ENCODE measurements at regions not wholly inside any gene's neighbourhood (a gene's known extent, or its start where the extent isn't known, plus 50 kb on each side); places are given as distances from the start of the nearest gene placed in this dataset.

DNA sequence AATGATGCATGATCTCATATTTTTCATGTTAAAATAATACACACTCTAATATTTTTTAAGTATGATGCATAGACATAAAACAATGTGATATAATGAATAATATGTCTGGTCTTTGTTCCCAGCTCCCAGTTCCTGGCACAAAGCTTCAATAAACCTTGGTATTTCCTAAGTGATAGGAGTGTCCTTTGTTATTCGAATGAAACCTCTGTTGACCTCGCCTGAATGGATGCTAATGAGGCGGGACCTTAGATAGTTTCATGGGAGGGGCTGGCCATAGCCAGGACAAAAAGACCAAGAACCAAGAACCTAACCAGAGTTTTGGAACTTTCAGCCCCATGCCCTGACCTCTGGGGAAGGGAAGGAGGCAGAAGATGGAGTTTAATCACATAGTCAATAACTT, 257.7 kb upstream of the COPS8 start:
- TF ChIP-seq, protein P1, sequence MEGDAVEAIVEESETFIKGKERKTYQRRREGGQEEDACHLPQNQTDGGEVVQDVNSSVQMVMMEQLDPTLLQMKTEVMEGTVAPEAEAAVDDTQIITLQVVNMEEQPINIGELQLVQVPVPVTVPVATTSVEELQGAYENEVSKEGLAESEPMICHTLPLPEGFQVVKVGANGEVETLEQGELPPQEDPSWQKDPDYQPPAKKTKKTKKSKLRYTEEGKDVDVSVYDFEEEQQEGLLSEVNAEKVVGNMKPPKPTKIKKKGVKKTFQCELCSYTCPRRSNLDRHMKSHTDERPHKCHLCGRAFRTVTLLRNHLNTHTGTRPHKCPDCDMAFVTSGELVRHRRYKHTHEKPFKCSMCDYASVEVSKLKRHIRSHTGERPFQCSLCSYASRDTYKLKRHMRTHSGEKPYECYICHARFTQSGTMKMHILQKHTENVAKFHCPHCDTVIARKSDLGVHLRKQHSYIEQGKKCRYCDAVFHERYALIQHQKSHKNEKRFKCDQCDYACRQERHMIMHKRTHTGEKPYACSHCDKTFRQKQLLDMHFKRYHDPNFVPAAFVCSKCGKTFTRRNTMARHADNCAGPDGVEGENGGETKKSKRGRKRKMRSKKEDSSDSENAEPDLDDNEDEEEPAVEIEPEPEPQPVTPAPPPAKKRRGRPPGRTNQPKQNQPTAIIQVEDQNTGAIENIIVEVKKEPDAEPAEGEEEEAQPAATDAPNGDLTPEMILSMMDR (IDR thresholded peaks at IDR 0.05; ENCODE audit: low read depth, low read length), result no peak
- in situ Hi-C loops (cut with HindIII; ENCODE audit: low sequenced_read_pairs), result no loop called here
- no peak for DNase-seq (ENCODE audit: low read depth, low spot score)
- no peak overlapping the region for H3K4me3 ChIP-seq (ENCODE audit: low read depth, low read length)

DNA sequence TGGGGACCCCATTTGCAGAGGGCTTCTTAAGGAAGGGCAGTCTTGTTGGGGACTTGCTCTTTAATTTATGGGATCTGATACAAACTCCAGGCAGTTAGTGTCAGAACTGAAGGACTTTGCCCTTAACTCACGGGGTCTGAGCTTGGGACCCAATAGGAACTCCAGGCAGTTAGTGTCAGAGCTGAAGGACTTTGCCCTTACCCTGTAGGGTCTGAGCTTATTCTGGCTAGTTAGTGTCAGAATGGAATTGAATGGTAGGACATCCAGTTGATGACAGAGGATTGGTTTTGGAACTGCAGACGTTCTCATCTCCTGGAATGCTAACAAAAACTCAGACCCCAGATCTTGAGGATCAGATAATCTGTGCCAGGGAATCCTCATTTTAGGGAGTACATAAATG, 256.9 kb upstream of the COPS8 start:
- no peak overlapping the region for H3K4me3 ChIP-seq (ENCODE audit: low read depth, low read length)
- in situ Hi-C loops (cut with HindIII; ENCODE audit: low sequenced_read_pairs), result no loop called here
- TF ChIP-seq, protein P1 (IDR thresholded peaks at IDR 0.05; ENCODE audit: low read depth, low read length), result no peak
- no peak for DNase-seq (ENCODE audit: low read depth, low spot score)

DNA sequence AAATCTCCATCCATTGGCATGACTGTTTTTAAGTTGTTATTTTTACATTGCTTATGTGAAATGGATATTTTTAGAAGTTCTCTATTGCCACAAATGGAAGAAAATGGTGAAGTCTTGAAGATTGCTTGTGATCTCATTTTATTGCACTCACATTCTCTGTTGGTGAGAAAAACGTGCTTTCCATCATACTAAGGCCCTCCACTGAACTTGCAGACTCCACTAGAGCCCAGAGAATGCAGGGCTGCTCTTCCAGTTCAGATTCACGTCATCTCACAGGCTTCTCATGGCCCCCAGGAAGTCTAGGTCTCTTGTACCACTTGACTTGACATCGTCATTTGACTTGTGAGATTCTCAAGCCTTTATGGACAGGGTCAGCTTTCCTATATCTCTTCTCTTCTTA, 254.8 kb upstream of the COPS8 start:
- TF ChIP-seq, protein P1 (IDR thresholded peaks at IDR 0.05; ENCODE audit: low read depth, low read length), result no peak
- H3K4me3 ChIP-seq (ENCODE audit: low read depth, low read length), result no peak overlapping the region
- DNase-seq (ENCODE audit: low read depth, low spot score), result no peak
- in situ Hi-C loops (cut with HindIII; ENCODE audit: low sequenced_read_pairs), result no loop called here

DNA sequence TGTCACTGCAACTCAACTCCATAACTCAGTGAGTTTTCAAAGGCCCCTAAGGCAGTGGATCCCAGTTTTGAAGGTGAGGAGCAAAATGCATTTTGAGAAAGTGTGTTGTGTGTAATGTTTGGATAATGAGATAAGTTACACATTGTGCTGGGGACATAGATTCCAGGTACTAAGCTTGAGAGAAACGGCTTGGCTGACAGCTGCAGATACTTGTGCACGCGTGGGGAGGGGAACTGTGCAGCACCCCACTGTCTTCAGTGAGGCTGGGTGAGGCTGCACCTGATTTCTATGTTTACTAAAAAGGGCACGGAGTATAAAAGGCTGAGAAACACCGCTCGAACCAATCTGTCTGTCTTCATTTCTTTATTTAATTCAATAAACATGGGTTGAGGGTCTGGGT, 254.0 kb upstream of the COPS8 start:
- DNase-seq (ENCODE audit: low read depth, low spot score), result no peak
- no peak overlapping the region for H3K4me3 ChIP-seq (ENCODE audit: low read depth, low read length)
- TF ChIP-seq, protein P1 (IDR thresholded peaks at IDR 0.05; ENCODE audit: low read depth, low read length), result no peak
- in situ Hi-C loops (cut with HindIII; ENCODE audit: low sequenced_read_pairs), result no loop called here

DNA sequence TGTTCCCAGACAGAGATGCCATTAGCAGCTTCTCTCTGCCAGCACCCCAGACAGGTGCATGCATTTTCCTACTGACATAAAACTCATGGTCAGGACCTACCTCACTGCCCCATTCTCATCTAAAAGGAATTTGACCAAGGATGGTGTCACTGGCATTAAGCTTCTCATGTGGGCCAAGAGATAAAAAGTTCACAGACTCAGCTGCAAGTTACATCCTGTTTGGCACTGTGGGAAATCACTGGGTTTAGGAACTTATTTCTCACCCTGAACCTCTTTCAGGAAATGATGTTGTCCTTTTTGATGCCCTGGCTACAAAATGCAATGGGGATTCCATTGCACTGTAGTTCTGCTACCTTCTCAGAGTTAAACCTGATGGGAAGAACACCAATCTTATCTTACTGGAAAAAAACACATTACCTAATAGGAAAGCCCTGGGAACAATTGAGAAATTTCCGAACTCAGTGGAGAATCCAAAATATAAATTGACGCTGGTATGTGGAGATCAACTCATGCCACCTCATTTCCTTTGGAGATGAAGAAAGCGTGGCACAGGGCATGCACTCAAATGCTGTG, 252.1 kb upstream of the COPS8 start:
- DNase-seq (ENCODE audit: low read depth, low spot score), result peak; percentile 26
- TF ChIP-seq, protein P1 (IDR thresholded peaks at IDR 0.05; ENCODE audit: low read depth, low read length), result no peak

DNA sequence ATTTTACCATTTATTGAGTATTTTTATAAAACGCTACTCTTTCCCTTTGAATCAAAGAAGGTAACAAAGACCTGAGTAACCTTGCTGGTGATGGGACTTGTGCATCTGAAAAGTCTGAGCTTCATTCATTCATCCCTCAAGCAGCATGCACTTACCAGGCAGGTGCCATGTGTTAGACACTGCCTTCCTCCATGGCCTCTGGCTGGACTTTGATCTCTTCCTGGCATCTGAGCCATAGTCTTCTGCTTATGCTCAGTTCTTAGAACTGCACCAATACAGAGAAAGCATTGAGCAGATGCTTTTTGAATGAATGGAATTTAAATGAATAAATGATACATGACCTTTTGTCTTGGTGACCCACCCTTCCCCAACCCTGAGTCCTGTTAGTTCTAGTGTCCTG, 251.4 kb upstream of the COPS8 start:
- H3K4me3 ChIP-seq (ENCODE audit: low read depth, low read length), result no peak overlapping the region
- in situ Hi-C loops (cut with HindIII; ENCODE audit: low sequenced_read_pairs), result no loop called here
- DNase-seq (ENCODE audit: low read depth, low spot score), result no peak
- TF ChIP-seq, protein P1 (IDR thresholded peaks at IDR 0.05; ENCODE audit: low read depth, low read length), result no peak

More for the DNA sequence above, 252.1 kb upstream of the COPS8 start:
- H3K4me3 ChIP-seq (ENCODE audit: low read depth, low read length), result no peak overlapping the region
- in situ Hi-C loops (cut with HindIII; ENCODE audit: low sequenced_read_pairs), result no loop called here

Data from astrocyte of the spinal cord (primary cell).